ENCODE measurements at regions not wholly inside any gene's neighbourhood (a gene's known extent, or its start where the extent isn't known, plus 50 kb on each side); places are given as distances from the start of the nearest gene placed in this dataset.

DNA sequence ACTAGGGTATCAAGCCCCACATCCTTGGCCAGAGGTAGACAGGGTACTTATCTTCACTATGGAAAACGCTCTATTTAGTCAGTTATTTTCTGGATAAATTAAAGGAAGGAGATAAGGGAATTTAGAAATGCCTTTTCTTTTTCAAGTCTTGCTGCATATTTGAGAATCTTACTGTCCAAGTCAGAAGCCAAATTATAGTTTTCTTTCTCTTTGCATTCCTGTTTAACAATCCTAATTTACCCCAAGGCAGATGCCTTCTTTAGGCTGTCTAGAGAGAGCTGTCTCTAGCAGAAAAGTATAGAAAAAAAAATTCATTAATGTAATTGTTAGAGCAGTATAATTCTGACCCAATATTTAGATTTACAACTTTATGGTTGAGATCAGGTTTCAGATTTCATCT lies 64.4 kb upstream of the TBC1D5 start:
- H3K9ac ChIP-seq (ENCODE audit: low read length) = no peak overlapping the region
- no peak overlapping the region for H3K4me3 ChIP-seq (ENCODE audit: low read length)
- DNase-seq (ENCODE audit: low read depth) = no peak
- peaks cover 3% of the 10 kb centered on the region for H3K4me1 ChIP-seq (ENCODE audit: control insufficient read depth, insufficient read depth, low read length)
- H3K9me3 ChIP-seq (ENCODE audit: control insufficient read depth, low read length) = no peaks in the 10 kb centered on the region
- no peaks in the 10 kb centered on the region for H3K27me3 ChIP-seq (replicated peaks; ENCODE audit: control insufficient read depth, insufficient read depth, low read length)
- H3K36me3 ChIP-seq (ENCODE audit: control insufficient read depth, insufficient read depth, low read length, severe bottlenecking) = no peaks in the 10 kb centered on the region

DNA sequence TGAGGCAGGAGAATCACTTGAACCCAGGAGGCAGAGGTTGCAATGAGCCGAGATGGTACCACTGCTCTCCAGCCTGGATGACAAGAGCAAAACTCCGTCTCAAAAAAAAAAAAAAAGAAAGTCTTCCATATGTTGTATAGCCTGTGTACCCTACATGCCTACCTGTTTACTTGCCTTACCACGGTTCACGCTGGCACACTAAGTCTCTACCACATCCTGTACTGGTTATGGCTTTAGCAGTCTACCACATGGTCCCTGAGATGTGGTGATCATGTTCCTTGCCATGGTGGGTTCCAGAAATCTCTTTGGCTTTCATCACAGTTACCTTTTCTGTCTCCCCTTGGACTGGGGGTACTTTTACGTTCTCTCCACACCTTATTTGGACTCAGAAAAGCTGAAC lies 63.8 kb upstream of the TBC1D5 start:
- no peaks in the 10 kb centered on the region for H3K27me3 ChIP-seq (replicated peaks; ENCODE audit: control insufficient read depth, insufficient read depth, low read length)
- no peaks in the 10 kb centered on the region for H3K36me3 ChIP-seq (ENCODE audit: control insufficient read depth, insufficient read depth, low read length, severe bottlenecking)
- H3K4me1 ChIP-seq (ENCODE audit: control insufficient read depth, insufficient read depth, low read length) = peaks cover 3% of the 10 kb centered on the region
- no peak overlapping the region for H3K9ac ChIP-seq (ENCODE audit: low read length)
- DNase-seq (ENCODE audit: low read depth) = no peak
- H3K9me3 ChIP-seq (ENCODE audit: control insufficient read depth, low read length) = no peaks in the 10 kb centered on the region
- no peak overlapping the region for H3K4me3 ChIP-seq (ENCODE audit: low read length)

DNA sequence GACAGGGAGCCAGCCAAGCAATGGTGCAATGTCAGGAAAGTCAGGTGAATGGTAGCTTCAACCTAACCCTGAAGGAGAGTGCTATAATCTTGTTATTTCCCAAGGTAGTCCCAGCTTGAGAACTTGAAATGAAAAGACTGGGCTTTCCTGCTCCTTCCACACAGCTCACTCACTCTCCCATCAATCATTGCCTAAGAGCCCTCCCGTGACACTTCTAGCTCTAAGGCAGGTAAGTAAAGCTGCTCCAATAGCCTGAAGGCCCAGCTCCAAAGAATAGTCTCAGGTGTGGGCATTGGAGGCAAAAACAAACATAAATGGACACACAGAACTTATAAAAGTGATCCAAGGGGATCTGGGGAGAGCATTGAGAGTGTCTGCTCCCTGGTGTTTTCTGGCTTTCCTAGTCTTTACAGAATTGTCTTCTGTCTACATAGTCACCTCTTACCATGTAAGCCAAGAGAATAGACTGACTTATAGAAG lies 63.1 kb upstream of the TBC1D5 start:
- Histone ChIP-seq H3K9me3 (ENCODE audit: control insufficient read depth, low read length) (no peaks in the 10 kb centered on the region), H3K9ac (ENCODE audit: low read length) (no peak overlapping the region), H3K4me1 (ENCODE audit: control insufficient read depth, insufficient read depth, low read length) (no peaks in the 10 kb centered on the region), H3K4me3 (ENCODE audit: low read length) (no peak overlapping the region), H3K36me3 (ENCODE audit: control insufficient read depth, insufficient read depth, low read length, severe bottlenecking) (no peaks in the 10 kb centered on the region), H3K27me3 (replicated peaks; ENCODE audit: control insufficient read depth, insufficient read depth, low read length) (no peaks in the 10 kb centered on the region)
- no peak for DNase-seq (ENCODE audit: low read depth)

DNA sequence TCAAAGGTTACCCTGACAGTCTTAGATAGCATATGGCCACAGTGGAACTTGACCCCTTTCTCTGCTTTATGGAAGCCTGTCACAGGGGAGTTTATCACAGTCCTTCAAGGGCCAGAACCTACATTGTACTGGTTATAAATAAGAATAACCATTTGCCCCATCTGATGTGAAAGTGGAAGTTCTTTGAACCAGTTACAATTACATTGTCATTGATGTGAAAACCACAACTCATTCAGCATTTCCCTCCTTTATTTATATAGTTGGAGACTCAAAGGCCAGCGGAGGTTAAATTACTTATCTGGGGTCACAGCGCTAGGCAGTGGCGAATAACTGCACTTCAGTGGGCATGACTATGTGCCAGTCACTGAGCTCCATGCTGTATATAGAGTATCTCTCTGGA lies 60.5 kb upstream of the TBC1D5 start:
- no peak overlapping the region for H3K9ac ChIP-seq (ENCODE audit: low read length)
- H3K9me3 ChIP-seq (ENCODE audit: control insufficient read depth, low read length) = no peaks in the 10 kb centered on the region
- H3K4me3 ChIP-seq (ENCODE audit: low read length) = no peak overlapping the region
- H3K36me3 ChIP-seq (ENCODE audit: control insufficient read depth, insufficient read depth, low read length, severe bottlenecking) = no peaks in the 10 kb centered on the region
- no peaks in the 10 kb centered on the region for H3K27me3 ChIP-seq (replicated peaks; ENCODE audit: control insufficient read depth, insufficient read depth, low read length)
- no peak for DNase-seq (ENCODE audit: low read depth)
- H3K4me1 ChIP-seq (ENCODE audit: control insufficient read depth, insufficient read depth, low read length) = no peaks in the 10 kb centered on the region

DNA sequence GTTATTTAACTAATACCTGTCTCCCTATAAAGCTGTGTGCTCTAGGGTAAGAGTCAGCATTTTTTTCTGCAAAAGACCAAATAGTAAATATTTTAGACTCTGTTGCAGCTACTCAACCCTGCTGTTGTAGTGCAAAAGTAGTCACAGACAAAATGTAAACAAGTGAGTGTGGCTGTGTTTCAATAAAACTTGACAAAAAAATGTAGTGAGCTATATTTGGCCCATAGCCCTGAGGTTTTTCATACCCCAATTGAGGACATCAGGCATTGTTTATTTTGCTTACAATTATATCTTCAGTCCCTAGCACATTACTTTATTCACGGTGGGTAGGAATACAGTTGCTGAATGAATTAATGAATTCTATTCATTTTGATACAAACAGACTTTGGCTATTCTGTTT lies 58.7 kb upstream of the TBC1D5 start:
- Histone ChIP-seq H3K27me3 (replicated peaks; ENCODE audit: control insufficient read depth, insufficient read depth, low read length) (no peaks in the 10 kb centered on the region), H3K9ac (ENCODE audit: low read length) (no peak overlapping the region), H3K36me3 (ENCODE audit: control insufficient read depth, insufficient read depth, low read length, severe bottlenecking) (no peaks in the 10 kb centered on the region), H3K4me3 (ENCODE audit: low read length) (no peak overlapping the region), H3K4me1 (ENCODE audit: control insufficient read depth, insufficient read depth, low read length) (peaks cover 2% of the 10 kb centered on the region), H3K9me3 (ENCODE audit: control insufficient read depth, low read length) (no peaks in the 10 kb centered on the region)
- DNase-seq (ENCODE audit: low read depth) = peak; percentile 31

DNA sequence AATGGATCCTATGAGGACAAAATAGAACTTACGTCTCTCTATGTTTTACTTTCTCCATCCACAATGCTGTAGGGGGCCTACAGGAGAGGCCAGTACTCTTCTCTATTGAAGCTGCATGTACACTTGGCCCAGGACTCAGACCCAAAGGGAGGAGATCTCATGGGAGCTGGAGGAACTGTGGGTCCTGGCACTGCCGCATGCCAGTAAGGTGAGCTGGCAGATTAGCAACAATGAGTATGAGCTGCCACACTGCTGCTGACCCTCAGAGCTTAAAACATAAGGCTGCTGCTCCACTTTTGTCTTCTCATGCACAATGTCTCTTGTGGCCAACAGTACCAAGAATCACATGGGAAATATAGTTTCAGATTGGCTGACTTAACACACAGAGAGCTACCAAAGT lies 57.8 kb upstream of the TBC1D5 start:
- Histone ChIP-seq H3K9ac (ENCODE audit: low read length) (no peak overlapping the region), H3K9me3 (ENCODE audit: control insufficient read depth, low read length) (no peaks in the 10 kb centered on the region), H3K27me3 (replicated peaks; ENCODE audit: control insufficient read depth, insufficient read depth, low read length) (no peaks in the 10 kb centered on the region), H3K36me3 (ENCODE audit: control insufficient read depth, insufficient read depth, low read length, severe bottlenecking) (no peaks in the 10 kb centered on the region), H3K4me3 (ENCODE audit: low read length) (no peak overlapping the region), H3K4me1 (ENCODE audit: control insufficient read depth, insufficient read depth, low read length) (peaks cover 11% of the 10 kb centered on the region)
- no peak for DNase-seq (ENCODE audit: low read depth)

DNA sequence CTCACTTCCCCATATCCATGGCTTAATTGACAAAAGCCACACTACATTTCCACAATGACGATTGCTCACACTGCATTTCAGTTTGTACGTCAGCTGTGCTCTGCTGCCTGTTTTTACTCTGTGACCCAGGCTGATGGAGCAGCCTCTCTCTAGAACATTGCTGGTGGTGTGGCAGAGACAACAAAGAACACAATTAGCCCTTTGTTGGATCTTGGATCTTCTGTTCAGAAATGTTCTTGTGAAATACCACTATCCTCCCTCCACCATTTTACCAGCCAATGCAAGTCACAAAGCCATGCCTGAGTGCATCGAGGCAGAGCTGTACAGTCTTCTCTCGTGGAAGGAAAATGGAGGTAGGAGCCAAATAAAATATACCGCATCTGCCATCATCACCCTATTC lies 56.9 kb upstream of the TBC1D5 start:
- no peak overlapping the region for H3K4me3 ChIP-seq (ENCODE audit: low read length)
- H3K9ac ChIP-seq (ENCODE audit: low read length) = no peak overlapping the region
- no peaks in the 10 kb centered on the region for H3K9me3 ChIP-seq (ENCODE audit: control insufficient read depth, low read length)
- no peak for DNase-seq (ENCODE audit: low read depth)
- H3K4me1 ChIP-seq (ENCODE audit: control insufficient read depth, insufficient read depth, low read length) = peaks cover 12% of the 10 kb centered on the region
- H3K36me3 ChIP-seq (ENCODE audit: control insufficient read depth, insufficient read depth, low read length, severe bottlenecking) = no peaks in the 10 kb centered on the region
- H3K27me3 ChIP-seq (replicated peaks; ENCODE audit: control insufficient read depth, insufficient read depth, low read length) = no peaks in the 10 kb centered on the region

DNA sequence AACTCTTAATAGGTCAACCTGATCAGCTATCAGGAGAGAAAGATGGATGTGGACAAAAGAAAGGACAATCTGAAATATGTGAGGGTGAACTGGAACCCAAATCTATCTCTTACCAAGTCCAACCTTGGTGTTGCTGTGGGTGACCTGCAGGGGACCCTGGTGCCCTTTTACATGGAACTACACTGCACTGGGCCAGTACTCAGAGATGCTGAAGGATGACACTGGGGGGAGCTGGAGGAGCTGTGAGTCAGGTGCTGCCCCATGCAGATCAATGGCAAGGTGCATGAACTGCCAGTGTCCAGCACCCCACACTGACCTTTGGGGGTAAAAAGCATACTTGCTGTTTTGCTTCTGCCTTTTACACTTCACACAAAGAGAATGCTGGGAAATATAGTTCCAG lies 55.6 kb upstream of the TBC1D5 start:
- Histone ChIP-seq H3K36me3 (ENCODE audit: control insufficient read depth, insufficient read depth, low read length, severe bottlenecking) (no peaks in the 10 kb centered on the region), H3K27me3 (replicated peaks; ENCODE audit: control insufficient read depth, insufficient read depth, low read length) (no peaks in the 10 kb centered on the region), H3K9ac (ENCODE audit: low read length) (no peak overlapping the region), H3K4me3 (ENCODE audit: low read length) (no peak overlapping the region), H3K9me3 (ENCODE audit: control insufficient read depth, low read length) (no peaks in the 10 kb centered on the region), H3K4me1 (ENCODE audit: control insufficient read depth, insufficient read depth, low read length) (peaks cover 12% of the 10 kb centered on the region)
- no peak for DNase-seq (ENCODE audit: low read depth)

DNA sequence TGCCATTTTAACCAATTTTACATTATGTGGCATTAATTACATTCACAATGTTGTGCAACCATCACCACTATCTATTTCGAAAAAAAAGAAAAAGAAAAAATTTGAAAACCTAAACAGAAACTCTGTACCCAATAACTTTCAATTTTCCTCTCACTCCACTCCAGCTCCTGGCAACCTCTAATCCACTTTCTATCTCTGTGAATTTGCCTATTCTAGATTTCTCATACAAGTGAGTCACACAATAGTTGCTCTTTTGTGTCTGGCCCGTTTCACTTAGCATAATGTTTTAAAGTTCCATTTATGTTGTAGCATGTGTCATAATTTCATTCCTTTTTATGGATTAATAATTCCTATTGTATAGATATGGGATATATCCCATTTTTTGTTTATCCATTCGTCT lies 53.3 kb upstream of the TBC1D5 start:
- H3K4me1 ChIP-seq (ENCODE audit: control insufficient read depth, insufficient read depth, low read length) = peaks cover 12% of the 10 kb centered on the region
- no peak overlapping the region for H3K9ac ChIP-seq (ENCODE audit: low read length)
- DNase-seq (ENCODE audit: low read depth) = no peak
- H3K4me3 ChIP-seq (ENCODE audit: low read length) = no peak overlapping the region
- no peaks in the 10 kb centered on the region for H3K36me3 ChIP-seq (ENCODE audit: control insufficient read depth, insufficient read depth, low read length, severe bottlenecking)
- H3K27me3 ChIP-seq (replicated peaks; ENCODE audit: control insufficient read depth, insufficient read depth, low read length) = no peaks in the 10 kb centered on the region
- peaks cover 12% of the 10 kb centered on the region for H3K9me3 ChIP-seq (ENCODE audit: control insufficient read depth, low read length)

DNA sequence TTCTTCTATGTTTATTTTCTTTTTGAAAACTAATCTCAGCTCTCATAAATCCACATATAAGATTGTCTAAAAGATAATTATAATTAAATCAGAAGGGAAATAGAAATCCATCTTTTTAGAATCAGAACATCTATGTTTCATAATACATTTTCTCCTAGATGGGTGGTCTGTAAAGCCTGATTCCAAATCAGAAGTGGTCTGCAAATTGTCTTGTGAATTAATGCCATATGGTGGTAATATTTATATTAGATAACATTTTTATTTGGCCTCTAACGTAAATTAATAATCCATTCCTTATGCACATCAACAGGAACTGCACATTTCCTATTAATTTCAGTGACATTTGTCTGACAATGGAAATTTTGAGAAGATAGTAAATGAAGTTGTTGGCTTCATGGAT lies 52.8 kb upstream of the TBC1D5 start:
- Histone ChIP-seq H3K4me1 (ENCODE audit: control insufficient read depth, insufficient read depth, low read length) (peaks cover 12% of the 10 kb centered on the region), H3K27me3 (replicated peaks; ENCODE audit: control insufficient read depth, insufficient read depth, low read length) (no peaks in the 10 kb centered on the region), H3K9me3 (ENCODE audit: control insufficient read depth, low read length) (peaks cover 12% of the 10 kb centered on the region), H3K9ac (ENCODE audit: low read length) (no peak overlapping the region), H3K4me3 (ENCODE audit: low read length) (no peak overlapping the region), H3K36me3 (ENCODE audit: control insufficient read depth, insufficient read depth, low read length, severe bottlenecking) (no peaks in the 10 kb centered on the region)
- no peak for DNase-seq (ENCODE audit: low read depth)

DNA sequence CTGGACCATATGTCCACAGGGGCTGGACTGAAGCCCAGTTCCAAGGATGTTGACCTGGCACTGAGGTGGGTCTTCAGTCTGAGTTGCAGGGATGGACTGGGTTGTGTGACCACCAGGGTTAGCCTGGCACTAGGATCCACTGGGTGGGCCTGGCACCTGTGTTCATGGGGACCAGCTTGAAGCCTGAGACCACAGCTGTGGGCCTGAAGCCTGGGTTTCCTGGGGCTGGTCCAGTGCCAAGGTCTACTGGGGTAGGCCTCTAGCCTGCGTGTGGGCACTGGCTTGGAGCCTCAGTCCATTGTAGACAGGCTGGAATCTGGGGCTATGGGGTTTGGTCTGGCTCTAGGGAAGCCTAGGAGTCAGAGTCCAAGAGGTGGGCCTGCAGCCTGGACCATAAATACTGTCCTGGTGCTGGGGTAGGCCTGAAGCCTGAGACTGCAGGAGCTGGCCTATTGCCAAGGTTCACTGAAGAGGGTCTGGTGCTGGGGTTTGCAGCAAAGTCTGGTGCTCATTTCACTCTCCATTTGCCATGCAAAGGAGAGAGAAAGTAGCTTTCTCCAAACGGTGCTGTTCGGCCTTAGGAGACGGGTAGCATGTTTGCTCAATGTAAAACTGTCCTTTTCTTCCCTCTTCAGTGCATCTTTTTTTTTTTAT lies 51.2 kb upstream of the TBC1D5 start:
- Histone ChIP-seq H3K4me3 (ENCODE audit: low read length) (no peak overlapping the region), H3K36me3 (ENCODE audit: control insufficient read depth, insufficient read depth, low read length, severe bottlenecking) (no peaks in the 10 kb centered on the region)

More for the DNA sequence above, 51.2 kb upstream of the TBC1D5 start:
- Histone ChIP-seq H3K4me1 (ENCODE audit: control insufficient read depth, insufficient read depth, low read length) (peaks cover 12% of the 10 kb centered on the region), H3K9me3 (ENCODE audit: control insufficient read depth, low read length) (peaks cover 12% of the 10 kb centered on the region), H3K27me3 (replicated peaks; ENCODE audit: control insufficient read depth, insufficient read depth, low read length) (no peaks in the 10 kb centered on the region), H3K9ac (ENCODE audit: low read length) (no peak overlapping the region)
- no peak for DNase-seq (ENCODE audit: low read depth)

Data from adipocyte (in vitro differentiated cells).